IMR-90 (cell line): ENCODE measurements at regions not wholly inside any gene's neighbourhood (a gene's known extent, or its start where the extent isn't known, plus 50 kb on each side); places are given as distances from the start of the nearest gene placed in this dataset.

Source experiments
- ATAC-seq: fragments of 200-7000 bp; cut with Tn5 transposase; 2 replicates; pipeline ENCODE4 v1.9.1; 2020; ENCODE audit warnings: low read depth, mild to moderate bottlenecking, moderate library complexity
- BruUV-seq: library from RNA; stranded (reverse); fragments of 400-500 nt; replicated peaks from 2 replicates; lab custom pipeline; 2021; lab: Mats Ljungman, UMichigan
- CTCF ChIA-PET: fragments of 300-600 bp; formaldehyde crosslinking; extraction: SDS; loops from one replicate; lab custom pipeline; 2021; ENCODE audit warnings: antibody characterized with exemption; lab: Yijun Ruan, JAX
- POLR2A ChIA-PET: fragments of 300-600 bp; sonication (Branson Sonifier 250); formaldehyde crosslinking; loops from one replicate; lab custom pipeline; 2022; ENCODE audit warnings: antibody characterized with exemption; ENCODE audit not compliant: unreplicated experiment; lab: Charles Lee
- DNase-seq: peaks from one replicate; pipeline ENCODE4 v3.0.0; 2013
- H2AFZ ChIP-seq: replicated peaks from 2 replicates; pipeline ENCODE3; 2013; ENCODE audit warnings: low read length, mild to moderate bottlenecking; ENCODE audit not compliant: poor library complexity
- H2AK5ac ChIP-seq: 2 replicates; pipeline ENCODE4 v1.6.1; 2013; ENCODE audit warnings: low read depth, low read length, inconsistent platforms
- H2AK9ac ChIP-seq: replicated peaks from 2 replicates; pipeline ENCODE3; 2013; ENCODE audit warnings: mild to moderate bottlenecking, low read depth, low read length, moderate library complexity; ENCODE audit not compliant: poor library complexity
- H2BK120ac ChIP-seq: 2 replicates; pipeline ENCODE4 v1.6.1; 2013; ENCODE audit warnings: low read depth, low read length, inconsistent platforms
- H2BK15ac ChIP-seq: 3 replicates; pipeline ENCODE4 v1.6.1; 2013; ENCODE audit warnings: low read depth, low read length, inconsistent platforms
- H2BK20ac ChIP-seq: 2 replicates; pipeline ENCODE4 v1.6.1; 2013; ENCODE audit warnings: low read depth, mild to moderate bottlenecking, inconsistent platforms, low read length, moderate library complexity
- H2BK5ac ChIP-seq: 2 replicates; pipeline ENCODE4 v1.6.1; 2013; ENCODE audit warnings: mild to moderate bottlenecking, low read depth, low read length, inconsistent platforms; ENCODE audit not compliant: poor library complexity, severe bottlenecking
- H3K14ac ChIP-seq: replicated peaks from 2 replicates; pipeline ENCODE4 v1.6.1; 2013; ENCODE audit warnings: low read depth, low read length, inconsistent platforms
- H3K18ac ChIP-seq: 2 replicates; pipeline ENCODE4 v1.6.1; 2013; ENCODE audit warnings: low read depth, low read length, control low read depth
- H3K23ac ChIP-seq: 2 replicates; pipeline ENCODE4 v1.6.1; 2013; ENCODE audit warnings: low read depth, low read length, inconsistent platforms
- H3K27ac ChIP-seq: 2 replicates; pipeline ENCODE4 v1.5.1; 2013; ENCODE audit warnings: mild to moderate bottlenecking, control low read depth, low read length; ENCODE audit not compliant: insufficient read depth
- H3K27me3 ChIP-seq: 2 replicates; pipeline ENCODE4 v1.6.1; 2013; ENCODE audit warnings: low read length; ENCODE audit not compliant: control insufficient read depth, insufficient read depth
- H3K36me3 ChIP-seq: 2 replicates; pipeline ENCODE4 v1.6.1; 2013; ENCODE audit warnings: low read length, mixed read lengths; ENCODE audit not compliant: control insufficient read depth, insufficient read depth
- H3K4ac ChIP-seq: 2 replicates; pipeline ENCODE4 v1.6.1; 2013; ENCODE audit warnings: low read depth, low read length, inconsistent platforms
- H3K4me1 ChIP-seq: 2 replicates; pipeline ENCODE4 v1.6.1; 2013; ENCODE audit warnings: low read length, mixed read lengths; ENCODE audit not compliant: control insufficient read depth, insufficient read depth
- H3K4me2 ChIP-seq: 2 replicates; pipeline ENCODE4 v1.6.1; 2013; ENCODE audit warnings: low read depth, mild to moderate bottlenecking, control low read depth, low read length, moderate library complexity
- H3K4me3 ChIP-seq: 2 replicates; pipeline ENCODE4 v1.5.1; 2013; ENCODE audit warnings: low read depth, mild to moderate bottlenecking, control low read depth, low read length, moderate library complexity; ENCODE audit not compliant: insufficient read depth
- H3K56ac ChIP-seq: 2 replicates; pipeline ENCODE4 v1.6.1; 2013; ENCODE audit warnings: low read length, inconsistent platforms; ENCODE audit not compliant: insufficient read depth; ENCODE audit errors: extremely low read depth
- H3K79me1 ChIP-seq, 2 experiments: 2 replicates each; pipeline ENCODE4 v1.6.1; 2013; ENCODE audit warnings: low read length in 2 of 2, inconsistent platforms in 1 of 2, low read depth in 1 of 2
- H3K9ac ChIP-seq: 2 replicates; pipeline ENCODE4 v1.6.1; 2013; ENCODE audit warnings: low read depth, low read length, control low read depth
- H3K9me1 ChIP-seq: 2 replicates; pipeline ENCODE4 v1.6.1; 2013; ENCODE audit warnings: low read length, inconsistent platforms; ENCODE audit not compliant: insufficient read depth
- H3K9me3 ChIP-seq: 2 replicates; pipeline ENCODE4 v1.6.1; 2013; ENCODE audit warnings: low read length; ENCODE audit not compliant: control insufficient read depth, insufficient read depth
- H4K20me1 ChIP-seq: 2 replicates; pipeline ENCODE4 v1.6.1; 2013; ENCODE audit warnings: low read length, inconsistent platforms; ENCODE audit not compliant: insufficient read depth
- H4K5ac ChIP-seq: 2 replicates; pipeline ENCODE4 v1.6.1; 2013; ENCODE audit warnings: mild to moderate bottlenecking, low read depth, low read length, control low read depth
- H4K8ac ChIP-seq, 2 experiments: 2 replicates each; pipeline ENCODE4 v1.6.1; 2013; ENCODE audit warnings: low read depth in 2 of 2, low read length in 2 of 2, control low read depth in 1 of 2, inconsistent platforms in 1 of 2
- H4K91ac ChIP-seq: 2 replicates; pipeline ENCODE4 v1.6.1; 2013; ENCODE audit warnings: low read depth, low read length, inconsistent platforms; ENCODE audit not compliant: insufficient read depth
- BHLHE40 ChIP-seq: fragments of 150-350 bp; IDR thresholded peaks from 2 replicates; pipeline ENCODE4 v1.6.1; 2016; ENCODE audit warnings: mild to moderate bottlenecking, low read depth, low read length
- CHD1 ChIP-seq: IDR thresholded peaks from 2 replicates; pipeline ENCODE4 v1.6.1; 2012; ENCODE audit warnings: low read depth, low read length, improper control_type of control experiment
- ELK1 ChIP-seq: fragments of 150-350 bp; IDR thresholded peaks from 2 replicates; pipeline ENCODE4 v1.6.1; 2016; ENCODE audit warnings: low read depth, mild to moderate bottlenecking, low read length, moderate library complexity, borderline replicate concordance
- FOS ChIP-seq: fragments of 150-350 bp; IDR thresholded peaks from 2 replicates; pipeline ENCODE4 v1.6.1; 2016; ENCODE audit warnings: low read depth, low read length
- POLR2A ChIP-seq: IDR thresholded peaks from 2 replicates; pipeline ENCODE4 v1.6.1; 2012; ENCODE audit warnings: mild to moderate bottlenecking, low read depth, low read length
- WGBS, 2 experiments: methylation state at CpG; one replicate each; pipeline versions ENCODE4 v1.1.5 to v1.1.7; 2013; ENCODE audit warnings: missing lambda C conversion rate in 2 of 2; ENCODE audit not compliant: insufficient read length in 1 of 2; ENCODE audit errors: extremely low coverage in 2 of 2; 5-methylcytosine and 5-hydroxymethylcytosine counted together
- dilution Hi-C: fragments of 300-500 bp; cut with HindIII; formaldehyde crosslinking; loops from one replicate; pipeline ENCODE4 v1.14.3; 2018; ENCODE audit warnings: low sequenced_read_pairs; ENCODE audit not compliant: unreplicated experiment
- in situ Hi-C: fragments of 300-500 bp; cut with MboI; formaldehyde crosslinking; loops from 3 replicates; pipeline ENCODE4 v1.14.3; 2019; ENCODE audit warnings: low sequenced_read_pairs, inconsistent platforms, mixed read lengths
- intact Hi-C: fragments of 100-400 bp; cut with micrococcal nuclease; formaldehyde crosslinking; loops from 2 replicates; pipeline ENCODE4 v1.10.0; 2022
- TF ChIP-seq, protein P1 (sequence below): fragments of 150-350 bp; IDR thresholded peaks from 2 replicates; pipeline ENCODE4 v1.6.1; 2017; ENCODE audit warnings: mild to moderate bottlenecking, antibody characterized with exemption, low read length, low read depth

- Histone ChIP-seq H3K23ac (no peak overlapping the region), H3K27ac (no peak overlapping the region), H4K8ac (no peak overlapping the region), H2BK20ac (no peak overlapping the region), H2AK5ac (no peak overlapping the region), H3K4me1 (no peaks in the 10 kb centered on the region), H2AK9ac (no peak overlapping the region), H3K27me3 (peaks cover 35% of the 10 kb centered on the region), H3K4me3 (no peak overlapping the region), H2BK5ac (no peak overlapping the region), H3K9me3 (no peaks in the 10 kb centered on the region), H3K9ac (no peak overlapping the region), H3K36me3 (no peaks in the 10 kb centered on the region), H2BK120ac (no peak overlapping the region), H3K56ac (no peak overlapping the region), H3K4me2 (no peak overlapping the region), H4K91ac (no peak overlapping the region), H4K5ac (no peak overlapping the region), H3K4ac (no peak overlapping the region), H2AFZ (no peak overlapping the region), H3K18ac (no peak overlapping the region), H2BK15ac (no peak overlapping the region), H4K20me1 (no peaks in the 10 kb centered on the region), H3K9me1 (no peaks in the 10 kb centered on the region), H3K79me1 (no peaks in the 10 kb centered on the region), H3K14ac (no peak overlapping the region)
- BruUV-seq = no TSS peak
- in situ Hi-C loops = no loop called here
- CTCF ChIA-PET = no interaction called here
- DNase-seq = no peak
- 60% methylated on average over 1 of the region's 3 CpGs; no CpG with 5 or more reads in 1 of the 2 experiments for WGBS, 2 experiments
- POLR2A ChIA-PET = no interaction called here
- dilution Hi-C loops = no loop called here
- TF ChIP-seq CHD1 = no peak
- no peak for TF ChIP-seq BHLHE40
- no peak for TF ChIP-seq POLR2A
- no peak for TF ChIP-seq FOS
- TF ChIP-seq, protein P1, sequence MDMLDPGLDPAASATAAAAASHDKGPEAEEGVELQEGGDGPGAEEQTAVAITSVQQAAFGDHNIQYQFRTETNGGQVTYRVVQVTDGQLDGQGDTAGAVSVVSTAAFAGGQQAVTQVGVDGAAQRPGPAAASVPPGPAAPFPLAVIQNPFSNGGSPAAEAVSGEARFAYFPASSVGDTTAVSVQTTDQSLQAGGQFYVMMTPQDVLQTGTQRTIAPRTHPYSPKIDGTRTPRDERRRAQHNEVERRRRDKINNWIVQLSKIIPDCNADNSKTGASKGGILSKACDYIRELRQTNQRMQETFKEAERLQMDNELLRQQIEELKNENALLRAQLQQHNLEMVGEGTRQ = no peak
- no peak for TF ChIP-seq ELK1
- ATAC-seq = no peak
- intact Hi-C loops = loop anchor here (2.0 kb wide), 1 partner anchor 17 kb away; no protein-coding TSS in a partner anchor
These were observed 56.1 kb upstream of the LDLRAD3 start for GRCh38 chr11:35887737-35888136.
